OCI-LY1 (cell line): ENCODE measurements at regions not wholly inside any gene's neighbourhood (a gene's known extent, or its start where the extent isn't known, plus 50 kb on each side); places are given as distances from the start of the nearest gene placed in this dataset.

Source experiments
- H2AFZ ChIP-seq: fragments of 200-600 bp; sonication (generic), shearing (Covaris generic); 2 replicates; pipeline ENCODE4 v1.6.0; 2014; ENCODE audit warnings: antibody characterized with exemption, mild to moderate bottlenecking, low read length
- H3F3A ChIP-seq: fragments of 200-600 bp; sonication (generic), shearing (Covaris generic); 2 replicates; pipeline ENCODE4 v1.6.0; 2014; ENCODE audit warnings: mild to moderate bottlenecking, antibody characterized with exemption, low read length, moderate library complexity; ENCODE audit not compliant: insufficient read depth
- H3K27ac ChIP-seq: fragments of 200-600 bp; sonication (generic); 2 replicates; pipeline ENCODE4 v1.5.1; 2014; ENCODE audit warnings: low read length, mixed run types, mild to moderate bottlenecking, low read depth; ENCODE audit not compliant: poor library complexity, severe bottlenecking
- H3K27me3 ChIP-seq: fragments of 200-600 bp; sonication (generic); 2 replicates; pipeline ENCODE4 v1.6.0; 2014; ENCODE audit warnings: antibody characterized with exemption, mild to moderate bottlenecking, low read length, moderate library complexity; ENCODE audit not compliant: insufficient read depth
- H3K36me3 ChIP-seq: fragments of 200-600 bp; sonication (generic); 2 replicates; pipeline ENCODE4 v1.6.1; 2014; ENCODE audit warnings: mild to moderate bottlenecking, antibody characterized with exemption, low read length, moderate library complexity, mixed read lengths; ENCODE audit not compliant: insufficient read depth
- H3K4me1 ChIP-seq: fragments of 200-600 bp; sonication (generic); 2 replicates; pipeline ENCODE4 v1.5.1; 2014; ENCODE audit warnings: mild to moderate bottlenecking, low read length, moderate library complexity; ENCODE audit not compliant: insufficient read depth, severe bottlenecking
- H3K4me2 ChIP-seq: fragments of 200-600 bp; sonication (generic), shearing (Covaris generic); 2 replicates; pipeline ENCODE4 v1.6.1; 2014; ENCODE audit warnings: low read length
- H3K4me3 ChIP-seq: fragments of 200-600 bp; sonication (generic); 2 replicates; pipeline ENCODE4 v1.5.1; 2014; ENCODE audit warnings: low read length, low read depth, mild to moderate bottlenecking, mixed read lengths; ENCODE audit not compliant: poor library complexity, severe bottlenecking
- H3K79me2 ChIP-seq: fragments of 200-600 bp; shearing (Covaris generic); 2 replicates; pipeline ENCODE4 v1.6.1; 2016; ENCODE audit warnings: mixed run types, low read length, mixed read lengths; ENCODE audit not compliant: insufficient read depth
- H3K9ac ChIP-seq: fragments of 200-600 bp; sonication (generic), shearing (Covaris generic); 2 replicates; pipeline ENCODE4 v1.6.1; 2014; ENCODE audit warnings: mild to moderate bottlenecking, low read length, mixed read lengths
- H3K9me2 ChIP-seq: fragments of 200-600 bp; sonication (generic), shearing (Covaris generic); 2 replicates; pipeline ENCODE4 v1.6.1; 2014; ENCODE audit warnings: low read depth, mild to moderate bottlenecking, low read length, mixed read lengths
- H3K9me3 ChIP-seq: fragments of 200-600 bp; shearing (Covaris generic); 2 replicates; pipeline ENCODE4 v1.6.1; 2014; ENCODE audit warnings: low read length, mixed read lengths
- H4K20me1 ChIP-seq: fragments of 200-600 bp; sonication (generic), shearing (Covaris generic); 2 replicates; pipeline ENCODE4 v1.6.0; 2016; ENCODE audit warnings: mild to moderate bottlenecking, low read length; ENCODE audit not compliant: insufficient read depth
- EZH2 ChIP-seq: fragments of 200-600 bp; sonication (generic), shearing (Covaris generic); IDR thresholded peaks from 2 replicates; pipeline ENCODE4 v1.8.0; 2017; ENCODE audit warnings: borderline replicate concordance, mixed run types, mild to moderate bottlenecking, antibody characterized with exemption, low read length, moderate library complexity, mixed read lengths
- TF ChIP-seq, protein P1 (sequence below): fragments of 200-600 bp; sonication (generic), shearing (Covaris generic); IDR thresholded peaks from 2 replicates; pipeline ENCODE4 v1.5.1; 2017; ENCODE audit warnings: mild to moderate bottlenecking, antibody characterized with exemption, low read length, moderate library complexity, mixed read lengths

DNA sequence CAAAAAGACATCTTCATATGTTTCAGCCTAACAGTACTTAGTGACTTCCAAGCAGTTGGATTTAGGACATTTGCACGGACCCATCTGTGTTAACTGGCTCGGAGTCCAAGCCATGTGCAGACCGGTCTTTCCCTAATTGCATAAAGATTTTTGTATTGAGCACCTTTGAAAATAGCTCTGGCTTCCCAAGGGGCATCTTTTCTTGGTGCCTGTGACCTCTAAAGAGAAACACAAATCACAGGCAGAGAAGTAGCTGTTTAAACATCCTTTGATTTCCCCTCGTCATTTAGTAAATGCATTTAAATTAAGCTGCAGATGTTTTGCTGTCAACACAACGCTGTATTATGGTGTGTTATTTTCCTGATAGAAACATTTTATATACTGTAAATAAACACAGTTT is 288.2 kb upstream of the SALL1 start:
- Histone ChIP-seq H3K27ac (no peak overlapping the region), H4K20me1 (no peaks in the 10 kb centered on the region), H3K4me1 (no peaks in the 10 kb centered on the region), H3F3A (no peaks in the 10 kb centered on the region), H3K4me2 (no peak overlapping the region), H3K9me3 (no peaks in the 10 kb centered on the region), H2AFZ (no peak overlapping the region), H3K9ac (no peak overlapping the region), H3K36me3 (no peaks in the 10 kb centered on the region), H3K4me3 (no peak overlapping the region), H3K79me2 (no peaks in the 10 kb centered on the region), H3K27me3 (no peaks in the 10 kb centered on the region), H3K9me2 (no peaks in the 10 kb centered on the region)
- TF ChIP-seq, protein P1, sequence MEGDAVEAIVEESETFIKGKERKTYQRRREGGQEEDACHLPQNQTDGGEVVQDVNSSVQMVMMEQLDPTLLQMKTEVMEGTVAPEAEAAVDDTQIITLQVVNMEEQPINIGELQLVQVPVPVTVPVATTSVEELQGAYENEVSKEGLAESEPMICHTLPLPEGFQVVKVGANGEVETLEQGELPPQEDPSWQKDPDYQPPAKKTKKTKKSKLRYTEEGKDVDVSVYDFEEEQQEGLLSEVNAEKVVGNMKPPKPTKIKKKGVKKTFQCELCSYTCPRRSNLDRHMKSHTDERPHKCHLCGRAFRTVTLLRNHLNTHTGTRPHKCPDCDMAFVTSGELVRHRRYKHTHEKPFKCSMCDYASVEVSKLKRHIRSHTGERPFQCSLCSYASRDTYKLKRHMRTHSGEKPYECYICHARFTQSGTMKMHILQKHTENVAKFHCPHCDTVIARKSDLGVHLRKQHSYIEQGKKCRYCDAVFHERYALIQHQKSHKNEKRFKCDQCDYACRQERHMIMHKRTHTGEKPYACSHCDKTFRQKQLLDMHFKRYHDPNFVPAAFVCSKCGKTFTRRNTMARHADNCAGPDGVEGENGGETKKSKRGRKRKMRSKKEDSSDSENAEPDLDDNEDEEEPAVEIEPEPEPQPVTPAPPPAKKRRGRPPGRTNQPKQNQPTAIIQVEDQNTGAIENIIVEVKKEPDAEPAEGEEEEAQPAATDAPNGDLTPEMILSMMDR: no peak
- no peak for TF ChIP-seq EZH2

DNA sequence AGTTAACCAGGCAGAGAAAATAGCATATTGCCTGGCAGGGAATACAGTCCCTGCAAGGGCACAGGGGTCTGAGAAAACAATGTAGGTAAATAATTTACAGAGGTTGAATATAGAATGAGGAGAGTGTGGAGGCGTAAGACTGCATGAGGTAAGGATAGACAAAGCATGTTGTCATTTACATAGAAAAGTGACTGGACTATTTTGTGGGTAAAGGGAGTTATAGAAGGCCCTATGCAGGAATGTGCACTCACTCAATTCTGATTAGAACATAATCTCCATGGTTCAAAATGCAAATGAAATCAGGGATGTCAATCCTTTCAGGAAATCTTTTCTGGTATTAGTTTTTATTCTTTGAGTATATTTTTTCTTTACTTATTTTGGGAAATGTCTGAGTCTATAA is 285.7 kb upstream of the SALL1 start:
- no peak overlapping the region for H3K27ac ChIP-seq

DNA sequence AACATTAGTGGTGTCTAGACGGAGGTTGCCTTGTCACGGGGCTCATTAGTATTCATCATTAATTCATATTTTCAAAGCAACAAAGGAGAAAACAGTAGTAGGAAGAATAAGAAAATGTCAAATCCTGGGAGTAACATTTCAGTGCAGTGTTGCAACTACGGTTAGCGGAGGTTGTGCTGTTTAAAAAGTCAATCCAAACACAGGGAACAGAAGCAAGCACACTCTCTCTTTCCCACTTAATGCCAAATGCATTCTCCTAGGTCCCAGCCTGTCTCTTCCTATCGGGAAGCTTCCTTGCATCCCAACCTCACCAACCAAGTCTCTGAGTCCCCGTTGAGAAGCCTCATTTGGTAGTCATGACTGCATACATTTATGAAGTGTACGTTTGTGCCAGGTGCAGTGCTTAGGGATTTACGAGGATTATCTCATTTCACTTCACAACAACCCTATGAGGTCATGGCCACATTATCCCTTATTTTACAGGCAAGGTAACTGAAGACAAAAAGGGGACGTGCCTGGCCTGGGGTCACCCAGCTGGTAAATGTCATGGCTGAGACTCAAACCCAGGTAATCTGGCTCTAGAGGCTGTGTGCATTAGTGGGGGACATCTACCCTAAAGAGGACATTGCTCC is 283.6 kb upstream of the SALL1 start:
- TF ChIP-seq, protein P1: no peak
- no peak for TF ChIP-seq EZH2

More for the DNA sequence above, 285.7 kb upstream of the SALL1 start:
- Histone ChIP-seq H3K9me2 (no peaks in the 10 kb centered on the region), H3K4me3 (no peak overlapping the region), H2AFZ (no peak overlapping the region), H3K4me1 (no peaks in the 10 kb centered on the region), H3K9me3 (no peaks in the 10 kb centered on the region), H3K36me3 (no peaks in the 10 kb centered on the region), H3K79me2 (no peaks in the 10 kb centered on the region), H3K9ac (no peak overlapping the region), H3F3A (no peaks in the 10 kb centered on the region), H3K27me3 (no peaks in the 10 kb centered on the region), H3K4me2 (no peak overlapping the region), H4K20me1 (no peaks in the 10 kb centered on the region)
- TF ChIP-seq EZH2: no peak
- TF ChIP-seq, protein P1: no peak

More for the DNA sequence above, 283.6 kb upstream of the SALL1 start:
- H3K9me3 ChIP-seq: no peaks in the 10 kb centered on the region
- no peaks in the 10 kb centered on the region for H3K27me3 ChIP-seq
- H4K20me1 ChIP-seq: no peaks in the 10 kb centered on the region
- no peak overlapping the region for H2AFZ ChIP-seq
- no peaks in the 10 kb centered on the region for H3K4me1 ChIP-seq
- no peaks in the 10 kb centered on the region for H3K36me3 ChIP-seq
- H3K4me2 ChIP-seq: no peak overlapping the region
- H3F3A ChIP-seq: no peaks in the 10 kb centered on the region
- H3K9me2 ChIP-seq: no peaks in the 10 kb centered on the region
- H3K79me2 ChIP-seq: no peaks in the 10 kb centered on the region
- H3K4me3 ChIP-seq: no peak overlapping the region
- no peak overlapping the region for H3K9ac ChIP-seq
- no peak overlapping the region for H3K27ac ChIP-seq
